Caco-2 (cell line): ENCODE measurements at regions not wholly inside any gene's neighbourhood (a gene's known extent, or its start where the extent isn't known, plus 50 kb on each side); places are given as distances from the start of the nearest gene placed in this dataset.

Source experiments
- BruUV-seq: library from RNA; stranded (reverse); fragments of 400-500 nt; replicated peaks from 2 replicates; lab custom pipeline; 2021; lab: Mats Ljungman, UMichigan
- CTCF ChIA-PET: fragments of 300-600 bp; sonication (Branson Sonifier 250); formaldehyde crosslinking; loops from one replicate; lab custom pipeline; 2022; ENCODE audit warnings: antibody characterized with exemption; lab: Charles Lee
- POLR2A ChIA-PET: fragments of 300-600 bp; sonication (Branson Sonifier 250); formaldehyde crosslinking; loops from one replicate; lab custom pipeline; 2022; ENCODE audit warnings: antibody characterized with exemption; lab: Charles Lee
- DNase-seq, 2 experiments: peaks; one replicate each; pipeline versions ENCODE4 v3.0.0 to v3.0.0-alpha.2; 2020 to 2022
- H3K27me3 ChIP-seq: replicated peaks from 2 replicates; pipeline ENCODE4 v1.6.0; 2011; ENCODE audit warnings: low read length; ENCODE audit not compliant: control insufficient read depth, insufficient read depth
- H3K36me3 ChIP-seq: 2 replicates; pipeline ENCODE4 v1.5.1; 2011; ENCODE audit warnings: low read length; ENCODE audit not compliant: control insufficient read depth, insufficient read depth
- H3K4me1 ChIP-seq: fragments of 250-450 bp; sonication (Bioruptor Pico); 2 replicates; pipeline ENCODE4 v1.5.1; 2020; ENCODE audit warnings: mild to moderate bottlenecking
- H3K4me3 ChIP-seq: 2 replicates; pipeline ENCODE4 v1.5.1; 2011; ENCODE audit warnings: low read depth, mild to moderate bottlenecking, control low read depth, low read length
- H3K9me3 ChIP-seq: fragments of 250-450 bp; sonication (Bioruptor Pico); 2 replicates; pipeline ENCODE4 v1.5.1; 2020; ENCODE audit warnings: mild to moderate bottlenecking, moderate library complexity
- H3K27ac Mint-ChIP-seq: one replicate; pipeline ENCODE4 v1.8.0; 2022; ENCODE audit warnings: mixed read lengths; ENCODE audit not compliant: unreplicated experiment
- H3K27me3 Mint-ChIP-seq: one replicate; pipeline ENCODE4 v1.8.0; 2022; ENCODE audit warnings: mixed read lengths; ENCODE audit not compliant: insufficient read depth, unreplicated experiment
- H3K36me3 Mint-ChIP-seq: one replicate; pipeline ENCODE4 v1.8.0; 2022; ENCODE audit warnings: mild to moderate bottlenecking, mixed read lengths; ENCODE audit not compliant: insufficient read depth, unreplicated experiment
- H3K4me1 Mint-ChIP-seq: one replicate; pipeline ENCODE4 v1.8.0; 2022; ENCODE audit warnings: low read depth, mixed read lengths; ENCODE audit not compliant: unreplicated experiment
- H3K4me3 Mint-ChIP-seq: one replicate; pipeline ENCODE4 v1.8.0; 2022; ENCODE audit warnings: mild to moderate bottlenecking, moderate library complexity, mixed read lengths; ENCODE audit not compliant: unreplicated experiment
- H3K9me3 Mint-ChIP-seq: one replicate; pipeline ENCODE4 v1.8.0; 2022; ENCODE audit warnings: mixed read lengths; ENCODE audit not compliant: unreplicated experiment
- CTCF ChIP-seq, 2 experiments: fragments of 200-600 bp in 1 of 2; IDR thresholded peaks; 1 replicate in 1 of 2; 2 replicates in 1 of 2; pipeline versions ENCODE4 v1.5.1 to v1.8.0; 2011 to 2022; ENCODE audit warnings: antibody characterized with exemption in 1 of 2, control low read depth in 1 of 2, inconsistent platforms in 1 of 2, low read depth in 1 of 2, low read length in 1 of 2, mild to moderate bottlenecking in 1 of 2, moderate library complexity in 1 of 2; ENCODE audit not compliant: insufficient read depth in 1 of 2, severe bottlenecking in 1 of 2, unreplicated experiment in 1 of 2
- intact Hi-C: fragments of 100-400 bp; cut with micrococcal nuclease; formaldehyde crosslinking; loops from one replicate; pipeline ENCODE4 v1.10.0; 2022; ENCODE audit not compliant: unreplicated experiment

GRCh38 chr9:11088821-11089374 lies 476.1 kb upstream of the PTPRD start:
- CTCF ChIA-PET, result no interaction called here
- no peak overlapping the region for H3K4me3 ChIP-seq

GRCh38 chr9:11092974-11093373 lies 480.2 kb upstream of the PTPRD start:
- Mint-ChIP-seq H3K4me1 (no peaks in the 10 kb centered on the region), H3K27me3 (no peaks in the 10 kb centered on the region), H3K9me3 (no peaks in the 10 kb centered on the region), H3K36me3 (no peaks in the 10 kb centered on the region), H3K27ac (no peak overlapping the region), H3K4me3 (no peak overlapping the region)
- Histone ChIP-seq H3K27me3 (no peaks in the 10 kb centered on the region), H3K4me1 (no peaks in the 10 kb centered on the region), H3K4me3 (no peak overlapping the region), H3K9me3 (no peaks in the 10 kb centered on the region), H3K36me3 (no peaks in the 10 kb centered on the region)
- intact Hi-C loops, result no loop called here
- BruUV-seq, result no TSS peak
- TF ChIP-seq CTCF (IDR thresholded peaks at IDR 0.05; ENCODE audit: insufficient read depth in 1 of 2, low read depth in 1 of 2, low read length in 1 of 2, severe bottlenecking in 1 of 2, unreplicated experiment in 1 of 2), result no peak
- POLR2A ChIA-PET, result no interaction called here
- DNase-seq, result no peak
- CTCF ChIA-PET, result no interaction called here

More at GRCh38 chr9:11088821-11089374, 476.1 kb upstream of the PTPRD start:
- POLR2A ChIA-PET, result no interaction called here
- intact Hi-C loops, result no loop called here
- BruUV-seq, result no TSS peak
- H3K36me3 ChIP-seq, result no peaks in the 10 kb centered on the region
- Mint-ChIP-seq H3K9me3 (no peaks in the 10 kb centered on the region), H3K27me3 (no peaks in the 10 kb centered on the region), H3K4me1 (no peaks in the 10 kb centered on the region), H3K27ac (no peak overlapping the region), H3K36me3 (no peaks in the 10 kb centered on the region), H3K4me3 (no peak overlapping the region)
- H3K9me3 ChIP-seq, result no peaks in the 10 kb centered on the region
- no peaks in the 10 kb centered on the region for H3K27me3 ChIP-seq
- no peak for TF ChIP-seq CTCF (IDR thresholded peaks at IDR 0.05; ENCODE audit: insufficient read depth in 1 of 2, low read depth in 1 of 2, low read length in 1 of 2, severe bottlenecking in 1 of 2, unreplicated experiment in 1 of 2)
- H3K4me1 ChIP-seq, result no peaks in the 10 kb centered on the region
- DNase-seq, result no peak

- no peak for TF ChIP-seq CTCF (IDR thresholded peaks at IDR 0.05; ENCODE audit: insufficient read depth in 1 of 2, low read depth in 1 of 2, low read length in 1 of 2, severe bottlenecking in 1 of 2, unreplicated experiment in 1 of 2)
- H3K27me3 ChIP-seq, result no peaks in the 10 kb centered on the region
- no peaks in the 10 kb centered on the region for H3K4me1 ChIP-seq
- Mint-ChIP-seq H3K36me3 (no peaks in the 10 kb centered on the region), H3K4me3 (no peak overlapping the region), H3K27ac (no peak overlapping the region), H3K9me3 (no peaks in the 10 kb centered on the region), H3K4me1 (no peaks in the 10 kb centered on the region), H3K27me3 (no peaks in the 10 kb centered on the region)
- BruUV-seq, result no TSS peak
- H3K9me3 ChIP-seq, result no peaks in the 10 kb centered on the region
- no peak for DNase-seq
- no peak overlapping the region for H3K4me3 ChIP-seq
- intact Hi-C loops, result no loop called here
- ChIA-PET CTCF (no interaction called here), POLR2A (no interaction called here)
- H3K36me3 ChIP-seq, result no peaks in the 10 kb centered on the region
Measured at GRCh38 chr9:11097020-11097419, 484.2 kb upstream of the PTPRD start.
